K562 (cell line): ENCODE measurements at regions not wholly inside any gene's neighbourhood (a gene's known extent, or its start where the extent isn't known, plus 50 kb on each side); places are given as distances from the start of the nearest gene placed in this dataset.

Source experiments
- ATAC-seq: fragments of 200-7000 bp; cut with Tn5 transposase; 3 replicates; pipeline ENCODE4 v1.9.1; 2020; ENCODE audit warnings: moderate library complexity
- BruUV-seq: library from RNA; stranded (reverse); fragments of 400-500 nt; replicated peaks from 2 replicates; lab custom pipeline; 2021; lab: Mats Ljungman, UMichigan
- CTCF ChIA-PET: fragments of 300-600 bp; formaldehyde crosslinking; extraction: SDS; loops from one replicate; lab custom pipeline; 2021; ENCODE audit warnings: low intra/inter-chr PET ratio; lab: Yijun Ruan, JAX
- POLR2A ChIA-PET: fragments of 300-600, 350-650 bp; sonication (Branson Sonifier 250); formaldehyde crosslinking; extraction: SDS; loops from one replicate; lab custom pipeline; 2021; ENCODE audit warnings: antibody characterized with exemption, inconsistent platforms; lab: Yijun Ruan, JAX
- DNase-seq, 4 experiments: peaks; one replicate each; pipeline versions ENCODE4 v3.0.0 to v3.0.0-alpha.2; 2011 to 2018; ENCODE audit warnings: low spot score in 3 of 4, mixed read lengths in 3 of 4; ENCODE audit errors: extremely low read depth in 1 of 4
- FAIRE-seq: peaks from 2 replicates; lab custom pipeline; 2011; peaks lifted over from hg19 to GRCh38; lab: Jason Lieb, UNC
- H2AFZ ChIP-seq: 2 replicates; pipeline ENCODE4 v1.6.0; 2011; ENCODE audit warnings: low read depth, low read length, control low read depth, inconsistent platforms
- H3K27ac ChIP-seq: fragments of 200-600 bp; 3 replicates; pipeline ENCODE4 v1.8.0; 2011; ENCODE audit warnings: low read depth, mild to moderate bottlenecking, control low read depth, inconsistent platforms, low read length, moderate library complexity, mixed read lengths; ENCODE audit errors: extremely low read depth
- H3K27me3 ChIP-seq, 2 experiments: fragments of 300-600 bp in 1 of 2; 2 replicates in 1 of 2; 3 replicates in 1 of 2; pipeline versions ENCODE4 v1.6.0 to v1.8.0; 2011; ENCODE audit warnings: inconsistent platforms in 2 of 2, low read length in 2 of 2, mild to moderate bottlenecking in 1 of 2, mixed read lengths in 1 of 2, moderate library complexity in 1 of 2; ENCODE audit not compliant: control insufficient read depth in 2 of 2, insufficient read depth in 2 of 2
- H3K36me3 ChIP-seq: fragments of 300-600 bp; 3 replicates; pipeline ENCODE4 v1.8.0; 2011; ENCODE audit warnings: mild to moderate bottlenecking, low read length, inconsistent platforms; ENCODE audit not compliant: control insufficient read depth, insufficient read depth
- H3K4me1 ChIP-seq, 2 experiments: fragments of 200-600 bp in 1 of 2; replicated peaks in 1 of 2; 2 replicates in 1 of 2; 3 replicates in 1 of 2; pipeline versions ENCODE4 v1.5.1 to v1.8.0; 2011; ENCODE audit warnings: inconsistent platforms in 2 of 2, low read length in 2 of 2, mild to moderate bottlenecking in 1 of 2, mixed read lengths in 1 of 2, moderate library complexity in 1 of 2; ENCODE audit not compliant: control insufficient read depth in 2 of 2, insufficient read depth in 2 of 2
- H3K4me2 ChIP-seq: 2 replicates; pipeline ENCODE4 v1.6.1; 2011; ENCODE audit warnings: low read length, control low read depth, inconsistent platforms, mixed read lengths; ENCODE audit not compliant: insufficient read depth
- H3K4me3 ChIP-seq: fragments of 200-600 bp; sonication (generic), shearing (Covaris generic); 2 replicates; pipeline ENCODE4 v1.5.1; 2016; ENCODE audit warnings: control low read depth, inconsistent platforms
- H3K79me2 ChIP-seq: fragments of 200-600 bp; 3 replicates; pipeline ENCODE4 v1.8.0; 2011; ENCODE audit warnings: low read length, inconsistent platforms; ENCODE audit not compliant: control insufficient read depth, insufficient read depth
- H3K9ac ChIP-seq, 2 experiments: 2 replicates each; pipeline versions ENCODE4 v1.6.0 to v1.6.1; 2011; ENCODE audit warnings: low read depth in 2 of 2, low read length in 2 of 2, control low read depth in 1 of 2, inconsistent platforms in 1 of 2, mild to moderate bottlenecking in 1 of 2, mixed read lengths in 1 of 2; ENCODE audit not compliant: insufficient read depth in 1 of 2
- H3K9me1 ChIP-seq: one replicate; pipeline ENCODE4 v1.6.0; 2011; ENCODE audit warnings: inconsistent platforms, mild to moderate bottlenecking, low read length, moderate library complexity; ENCODE audit not compliant: control insufficient read depth, insufficient read depth
- H3K9me3 ChIP-seq: replicated peaks from 2 replicates; pipeline ENCODE4 v1.5.1; 2011; ENCODE audit warnings: low read depth, low read length, inconsistent platforms; ENCODE audit not compliant: control insufficient read depth, insufficient read depth
- H4K20me1 ChIP-seq: replicated peaks from 2 replicates; pipeline ENCODE4 v1.6.1; 2011; ENCODE audit warnings: low read length, inconsistent platforms, mixed read lengths; ENCODE audit not compliant: control insufficient read depth, insufficient read depth
- ARHGAP35 ChIP-seq: fragments of 450-650 bp; IDR thresholded peaks from 2 replicates; pipeline ENCODE4 v1.6.1; 2018; ENCODE audit not compliant: partially characterized antibody
- DIDO1 ChIP-seq: fragments of 450-650 bp; IDR thresholded peaks from 2 replicates; pipeline ENCODE4 v1.6.1; 2016; ENCODE audit warnings: low read depth, missing biosample characterization, missing genetic modification characterization
- DMBX1 ChIP-seq: fragments of 250-450 bp; sonication (Bioruptor Pico); IDR thresholded peaks from 2 replicates; pipeline ENCODE4 v1.8.0; 2022; ENCODE audit warnings: inconsistent platforms, mild to moderate bottlenecking, moderate library complexity, borderline replicate concordance
- EP400 ChIP-seq: fragments of 450-650 bp; IDR thresholded peaks from 2 replicates; pipeline ENCODE4 v1.6.1; 2017; ENCODE audit warnings: antibody characterized with exemption, mild to moderate bottlenecking, moderate library complexity
- ERF ChIP-seq: fragments of 450-650 bp; formaldehyde crosslinking; IDR thresholded peaks from 2 replicates; pipeline ENCODE4 v1.4.0; 2020; ENCODE audit warnings: mild to moderate bottlenecking, mixed read lengths
- FOXA1 ChIP-seq: fragments of 450-650 bp; IDR thresholded peaks from 2 replicates; pipeline ENCODE4 v1.6.1; 2016; ENCODE audit warnings: mild to moderate bottlenecking, borderline replicate concordance
- HLTF ChIP-seq: fragments of 450-650 bp; IDR thresholded peaks from 2 replicates; pipeline ENCODE4 v1.6.1; 2016
- MTF1 ChIP-seq: fragments of 250-450 bp; sonication (Bioruptor Pico); IDR thresholded peaks from 2 replicates; pipeline ENCODE4 v1.9.0; 2021; ENCODE audit warnings: moderate library complexity, mild to moderate bottlenecking, inconsistent platforms, borderline replicate concordance
- SAP30 ChIP-seq: fragments of 200-600 bp; sonication (generic); IDR thresholded peaks from 2 replicates; pipeline ENCODE4 v1.6.1; 2012; ENCODE audit warnings: borderline replicate concordance, low read depth, mild to moderate bottlenecking, moderate library complexity, low read length, control low read depth, inconsistent platforms; ENCODE audit not compliant: insufficient read depth, poor library complexity, severe bottlenecking
- SREBF1 ChIP-seq: fragments of 150-350 bp; IDR thresholded peaks from 2 replicates; pipeline ENCODE4 v1.6.1; 2014; ENCODE audit warnings: antibody characterized with exemption, low read depth, low read length, borderline replicate concordance
- ZNF445 ChIP-seq: fragments of 250-450 bp; sonication (Bioruptor Pico); IDR thresholded peaks from 2 replicates; pipeline ENCODE4 v1.4.0; 2020; ENCODE audit warnings: low read depth, mild to moderate bottlenecking, moderate library complexity
- ZNF79 ChIP-seq: fragments of 250-450 bp; sonication (Bioruptor Pico); IDR thresholded peaks from 2 replicates; pipeline ENCODE4 v1.4.0; 2020; ENCODE audit warnings: low read depth, mild to moderate bottlenecking, moderate library complexity
- WGBS: fragments of 100-300 bp; shearing (Covaris generic); methylation state at CpG from one replicate; pipeline ENCODE4 v1.1.6; 2016; ENCODE audit warnings: low coverage, mixed read lengths; ENCODE audit not compliant: insufficient coverage; ENCODE audit errors: missing lambda C conversion rate; 5-methylcytosine and 5-hydroxymethylcytosine counted together
- in situ Hi-C: fragments of 300-500 bp; cut with MboI; formaldehyde crosslinking; loops from 4 replicates; pipeline ENCODE4 v1.15.0; 2018; ENCODE audit warnings: inconsistent platforms, mixed read lengths
- intact Hi-C: fragments of 100-400 bp; cut with micrococcal nuclease; formaldehyde crosslinking; loops from 2 replicates; pipeline ENCODE4 v1.14.2; 2022
- TF ChIP-seq, protein P1 (sequence below): sonication (generic); formaldehyde crosslinking; IDR thresholded peaks from 2 replicates; pipeline ENCODE4 v1.4.0; 2020; ENCODE audit warnings: mild to moderate bottlenecking, missing genetic modification reagents
- TF ChIP-seq, protein P2 (sequence below): IDR thresholded peaks from 2 replicates; pipeline ENCODE4 v1.6.1; 2014; ENCODE audit warnings: antibody characterized with exemption
- TF ChIP-seq, protein P3 (sequence below), 2 experiments: fragments of 450-650 bp; IDR thresholded peaks; 2 replicates each; pipeline ENCODE4 v1.6.1; 2018; ENCODE audit warnings: mild to moderate bottlenecking in 2 of 2, low read depth in 1 of 2; ENCODE audit not compliant: partially characterized antibody in 2 of 2

DNA sequence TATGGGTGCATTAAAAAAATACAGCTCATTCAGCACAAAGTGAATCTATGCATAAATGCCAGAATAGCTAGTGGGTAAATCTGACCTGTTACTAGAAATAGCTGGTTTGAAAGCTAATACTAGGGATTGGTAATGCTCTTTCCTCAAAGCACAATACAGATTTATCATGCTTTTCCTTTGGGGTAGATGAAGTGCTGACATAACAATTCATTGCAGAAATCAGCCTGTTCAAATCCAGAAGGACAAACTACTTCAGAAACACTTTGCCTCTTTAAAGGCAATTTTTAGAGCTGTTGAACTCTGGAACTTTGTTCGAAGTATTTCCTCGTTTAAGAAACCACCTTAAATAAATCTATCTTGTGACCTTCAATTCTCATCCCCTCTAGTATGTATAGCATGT is 957.9 kb downstream of the ARAP2 start:
- Histone ChIP-seq H3K9me3 (no peaks in the 10 kb centered on the region), H3K4me1 (no peaks in the 10 kb centered on the region), H3K4me2 (no peak overlapping the region), H2AFZ (no peak overlapping the region), H3K27me3 (no peaks in the 10 kb centered on the region), H3K4me3 (no peak overlapping the region), H4K20me1 (no peaks in the 10 kb centered on the region), H3K9me1 (no peaks in the 10 kb centered on the region), H3K79me2 (no peaks in the 10 kb centered on the region), H3K36me3 (no peaks in the 10 kb centered on the region), H3K9ac (no peak overlapping the region), H3K27ac (no peak overlapping the region)
- BruUV-seq, result no TSS peak
- WGBS, result 0% methylated on average over 2 of the region's 2 CpGs
- intact Hi-C loops (no loop called here), in situ Hi-C loops (no loop called here)
- ChIA-PET CTCF (no interaction called here), POLR2A (no interaction called here)
- DNase-seq, result no peak
- no peak for FAIRE-seq
- ATAC-seq, result no peak
- TF ChIP-seq, protein P1, sequence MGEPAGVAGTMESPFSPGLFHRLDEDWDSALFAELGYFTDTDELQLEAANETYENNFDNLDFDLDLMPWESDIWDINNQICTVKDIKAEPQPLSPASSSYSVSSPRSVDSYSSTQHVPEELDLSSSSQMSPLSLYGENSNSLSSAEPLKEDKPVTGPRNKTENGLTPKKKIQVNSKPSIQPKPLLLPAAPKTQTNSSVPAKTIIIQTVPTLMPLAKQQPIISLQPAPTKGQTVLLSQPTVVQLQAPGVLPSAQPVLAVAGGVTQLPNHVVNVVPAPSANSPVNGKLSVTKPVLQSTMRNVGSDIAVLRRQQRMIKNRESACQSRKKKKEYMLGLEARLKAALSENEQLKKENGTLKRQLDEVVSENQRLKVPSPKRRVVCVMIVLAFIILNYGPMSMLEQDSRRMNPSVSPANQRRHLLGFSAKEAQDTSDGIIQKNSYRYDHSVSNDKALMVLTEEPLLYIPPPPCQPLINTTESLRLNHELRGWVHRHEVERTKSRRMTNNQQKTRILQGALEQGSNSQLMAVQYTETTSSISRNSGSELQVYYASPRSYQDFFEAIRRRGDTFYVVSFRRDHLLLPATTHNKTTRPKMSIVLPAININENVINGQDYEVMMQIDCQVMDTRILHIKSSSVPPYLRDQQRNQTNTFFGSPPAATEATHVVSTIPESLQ (CRISPR knock-in tag), result no peak
- no peak for TF ChIP-seq DIDO1
- TF ChIP-seq SAP30, result no peak
- TF ChIP-seq, protein P2, sequence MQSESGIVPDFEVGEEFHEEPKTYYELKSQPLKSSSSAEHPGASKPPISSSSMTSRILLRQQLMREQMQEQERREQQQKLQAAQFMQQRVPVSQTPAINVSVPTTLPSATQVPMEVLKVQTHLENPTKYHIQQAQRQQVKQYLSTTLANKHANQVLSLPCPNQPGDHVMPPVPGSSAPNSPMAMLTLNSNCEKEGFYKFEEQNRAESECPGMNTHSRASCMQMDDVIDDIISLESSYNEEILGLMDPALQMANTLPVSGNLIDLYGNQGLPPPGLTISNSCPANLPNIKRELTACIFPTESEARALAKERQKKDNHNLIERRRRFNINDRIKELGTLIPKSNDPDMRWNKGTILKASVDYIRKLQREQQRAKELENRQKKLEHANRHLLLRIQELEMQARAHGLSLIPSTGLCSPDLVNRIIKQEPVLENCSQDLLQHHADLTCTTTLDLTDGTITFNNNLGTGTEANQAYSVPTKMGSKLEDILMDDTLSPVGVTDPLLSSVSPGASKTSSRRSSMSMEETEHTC, result no peak
- TF ChIP-seq, protein P3, sequence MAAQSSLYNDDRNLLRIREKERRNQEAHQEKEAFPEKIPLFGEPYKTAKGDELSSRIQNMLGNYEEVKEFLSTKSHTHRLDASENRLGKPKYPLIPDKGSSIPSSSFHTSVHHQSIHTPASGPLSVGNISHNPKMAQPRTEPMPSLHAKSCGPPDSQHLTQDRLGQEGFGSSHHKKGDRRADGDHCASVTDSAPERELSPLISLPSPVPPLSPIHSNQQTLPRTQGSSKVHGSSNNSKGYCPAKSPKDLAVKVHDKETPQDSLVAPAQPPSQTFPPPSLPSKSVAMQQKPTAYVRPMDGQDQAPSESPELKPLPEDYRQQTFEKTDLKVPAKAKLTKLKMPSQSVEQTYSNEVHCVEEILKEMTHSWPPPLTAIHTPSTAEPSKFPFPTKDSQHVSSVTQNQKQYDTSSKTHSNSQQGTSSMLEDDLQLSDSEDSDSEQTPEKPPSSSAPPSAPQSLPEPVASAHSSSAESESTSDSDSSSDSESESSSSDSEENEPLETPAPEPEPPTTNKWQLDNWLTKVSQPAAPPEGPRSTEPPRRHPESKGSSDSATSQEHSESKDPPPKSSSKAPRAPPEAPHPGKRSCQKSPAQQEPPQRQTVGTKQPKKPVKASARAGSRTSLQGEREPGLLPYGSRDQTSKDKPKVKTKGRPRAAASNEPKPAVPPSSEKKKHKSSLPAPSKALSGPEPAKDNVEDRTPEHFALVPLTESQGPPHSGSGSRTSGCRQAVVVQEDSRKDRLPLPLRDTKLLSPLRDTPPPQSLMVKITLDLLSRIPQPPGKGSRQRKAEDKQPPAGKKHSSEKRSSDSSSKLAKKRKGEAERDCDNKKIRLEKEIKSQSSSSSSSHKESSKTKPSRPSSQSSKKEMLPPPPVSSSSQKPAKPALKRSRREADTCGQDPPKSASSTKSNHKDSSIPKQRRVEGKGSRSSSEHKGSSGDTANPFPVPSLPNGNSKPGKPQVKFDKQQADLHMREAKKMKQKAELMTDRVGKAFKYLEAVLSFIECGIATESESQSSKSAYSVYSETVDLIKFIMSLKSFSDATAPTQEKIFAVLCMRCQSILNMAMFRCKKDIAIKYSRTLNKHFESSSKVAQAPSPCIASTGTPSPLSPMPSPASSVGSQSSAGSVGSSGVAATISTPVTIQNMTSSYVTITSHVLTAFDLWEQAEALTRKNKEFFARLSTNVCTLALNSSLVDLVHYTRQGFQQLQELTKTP (IDR thresholded peaks at IDR 0.05; ENCODE audit: low read depth in 1 of 2, partially characterized antibody in 2 of 2), result no peak
- no peak for TF ChIP-seq ZNF79 (CRISPR knock-in tag)
- no peak for TF ChIP-seq ARHGAP35
- no peak for TF ChIP-seq DMBX1 (CRISPR knock-in tag)
- TF ChIP-seq HLTF, result no peak
- no peak for TF ChIP-seq MTF1 (CRISPR knock-in tag)
- no peak for TF ChIP-seq FOXA1
- no peak for TF ChIP-seq EP400
- TF ChIP-seq ZNF445 (CRISPR knock-in tag), result no peak
- no peak for TF ChIP-seq ERF (CRISPR knock-in tag)
- TF ChIP-seq SREBF1, result no peak
